Neural crest cell (in vitro differentiated cells): ENCODE measurements at regions not wholly inside any gene's neighbourhood (a gene's known extent, or its start where the extent isn't known, plus 50 kb on each side); places are given as distances from the start of the nearest gene placed in this dataset.
"Not testable (repeated sequence)": the region's sequence is repeated elsewhere in the genome, so short reads cannot be mapped to it uniquely, and the experiment has no call there.

Source experiments
- DNase-seq: peaks from one replicate; pipeline ENCODE4 v3.0.0; 2021; ENCODE audit warnings: low read depth, mixed read lengths, low spot score
- H3K27ac Mint-ChIP-seq: one replicate; pipeline ENCODE4 v1.8.0; 2021; ENCODE audit warnings: mild to moderate bottlenecking, mixed read lengths; ENCODE audit not compliant: unreplicated experiment
- H3K27me3 Mint-ChIP-seq: 2 replicates; pipeline ENCODE4 v1.8.0; 2021; ENCODE audit warnings: low read depth, mild to moderate bottlenecking, mixed read lengths
- H3K36me3 Mint-ChIP-seq: 2 replicates; pipeline ENCODE4 v1.8.0; 2021; ENCODE audit warnings: low read depth, mild to moderate bottlenecking, mixed read lengths
- H3K4me1 Mint-ChIP-seq: 2 replicates; pipeline ENCODE4 v1.8.0; 2021; ENCODE audit warnings: mixed read lengths
- H3K4me3 Mint-ChIP-seq: one replicate; pipeline ENCODE4 v1.8.0; 2021; ENCODE audit warnings: mild to moderate bottlenecking, mixed read lengths
- H3K9me3 Mint-ChIP-seq: 2 replicates; pipeline ENCODE4 v1.8.0; 2021; ENCODE audit warnings: mixed read lengths
- TF ChIP-seq, protein P1 (sequence below): fragments of 200-600 bp; sonication (generic); conservative IDR thresholded peaks from 2 replicates; pipeline ENCODE4 v1.5.0; 2021; ENCODE audit warnings: antibody characterized with exemption, mild to moderate bottlenecking

DNA sequence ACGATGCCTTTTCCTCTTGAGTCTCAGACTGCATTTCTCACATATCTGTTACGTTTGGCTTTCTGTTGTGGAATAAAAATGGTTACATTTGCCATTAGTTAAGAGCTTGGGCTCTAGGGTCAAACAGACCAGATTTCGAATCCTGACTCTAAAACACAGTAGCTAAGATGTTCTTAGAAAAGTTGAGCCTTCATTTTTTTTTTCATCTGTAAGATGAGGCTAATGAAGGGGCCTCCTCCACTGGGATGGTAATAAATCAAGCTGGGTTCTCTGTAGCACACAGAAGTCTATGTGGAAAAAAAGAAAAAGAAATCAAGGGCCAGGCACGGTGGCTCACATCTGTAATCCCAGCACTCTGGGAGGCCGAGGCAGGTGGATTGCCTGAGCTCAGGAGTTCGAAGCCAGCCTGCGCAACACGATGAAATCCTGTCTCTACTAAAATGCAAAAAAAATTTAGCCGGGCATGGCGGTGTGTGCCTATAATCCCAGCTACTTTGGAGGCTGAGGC, 49.9 kb upstream of the CAPRIN1 start:
- H3K9me3 Mint-ChIP-seq, result no peaks in the 10 kb centered on the region
- H3K4me3 Mint-ChIP-seq, result no peak overlapping the region
- H3K27ac Mint-ChIP-seq, result no peak overlapping the region

DNA sequence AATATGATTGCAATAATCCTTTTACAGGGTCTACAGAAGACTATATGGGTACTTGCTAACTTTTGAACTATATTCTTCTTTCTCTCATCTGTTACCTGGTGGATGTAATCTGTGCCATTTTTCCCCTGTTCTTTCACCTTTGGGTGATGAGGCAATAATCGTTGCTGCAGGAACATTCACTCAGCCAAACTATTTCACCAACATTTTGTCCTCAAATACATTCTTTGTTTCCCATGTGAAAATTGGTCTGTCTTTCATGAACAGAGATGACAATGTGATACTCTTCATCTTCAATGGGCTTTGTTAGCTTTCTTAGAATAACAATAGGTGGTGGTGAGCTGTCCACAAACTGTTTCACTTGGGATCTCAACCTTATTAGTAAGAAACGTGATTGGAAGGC, 52.1 kb upstream of the CAPRIN1 start:
- no peak for DNase-seq
- Mint-ChIP-seq H3K36me3 (no peaks in the 10 kb centered on the region), H3K27ac (no peak overlapping the region), H3K9me3 (no peaks in the 10 kb centered on the region), H3K27me3 (peaks cover 23% of the 10 kb centered on the region), H3K4me1 (peaks cover 18% of the 10 kb centered on the region), H3K4me3 (no peak overlapping the region)
- TF ChIP-seq, protein P1, sequence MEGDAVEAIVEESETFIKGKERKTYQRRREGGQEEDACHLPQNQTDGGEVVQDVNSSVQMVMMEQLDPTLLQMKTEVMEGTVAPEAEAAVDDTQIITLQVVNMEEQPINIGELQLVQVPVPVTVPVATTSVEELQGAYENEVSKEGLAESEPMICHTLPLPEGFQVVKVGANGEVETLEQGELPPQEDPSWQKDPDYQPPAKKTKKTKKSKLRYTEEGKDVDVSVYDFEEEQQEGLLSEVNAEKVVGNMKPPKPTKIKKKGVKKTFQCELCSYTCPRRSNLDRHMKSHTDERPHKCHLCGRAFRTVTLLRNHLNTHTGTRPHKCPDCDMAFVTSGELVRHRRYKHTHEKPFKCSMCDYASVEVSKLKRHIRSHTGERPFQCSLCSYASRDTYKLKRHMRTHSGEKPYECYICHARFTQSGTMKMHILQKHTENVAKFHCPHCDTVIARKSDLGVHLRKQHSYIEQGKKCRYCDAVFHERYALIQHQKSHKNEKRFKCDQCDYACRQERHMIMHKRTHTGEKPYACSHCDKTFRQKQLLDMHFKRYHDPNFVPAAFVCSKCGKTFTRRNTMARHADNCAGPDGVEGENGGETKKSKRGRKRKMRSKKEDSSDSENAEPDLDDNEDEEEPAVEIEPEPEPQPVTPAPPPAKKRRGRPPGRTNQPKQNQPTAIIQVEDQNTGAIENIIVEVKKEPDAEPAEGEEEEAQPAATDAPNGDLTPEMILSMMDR, result no peak

More for the DNA sequence above, 49.9 kb upstream of the CAPRIN1 start:
- no peaks in the 10 kb centered on the region for H3K36me3 Mint-ChIP-seq
- peaks cover 27% of the 10 kb centered on the region for H3K27me3 Mint-ChIP-seq
- TF ChIP-seq, protein P1, result no peak
- H3K4me1 Mint-ChIP-seq, result peaks cover 18% of the 10 kb centered on the region
- no peak for DNase-seq

DNA sequence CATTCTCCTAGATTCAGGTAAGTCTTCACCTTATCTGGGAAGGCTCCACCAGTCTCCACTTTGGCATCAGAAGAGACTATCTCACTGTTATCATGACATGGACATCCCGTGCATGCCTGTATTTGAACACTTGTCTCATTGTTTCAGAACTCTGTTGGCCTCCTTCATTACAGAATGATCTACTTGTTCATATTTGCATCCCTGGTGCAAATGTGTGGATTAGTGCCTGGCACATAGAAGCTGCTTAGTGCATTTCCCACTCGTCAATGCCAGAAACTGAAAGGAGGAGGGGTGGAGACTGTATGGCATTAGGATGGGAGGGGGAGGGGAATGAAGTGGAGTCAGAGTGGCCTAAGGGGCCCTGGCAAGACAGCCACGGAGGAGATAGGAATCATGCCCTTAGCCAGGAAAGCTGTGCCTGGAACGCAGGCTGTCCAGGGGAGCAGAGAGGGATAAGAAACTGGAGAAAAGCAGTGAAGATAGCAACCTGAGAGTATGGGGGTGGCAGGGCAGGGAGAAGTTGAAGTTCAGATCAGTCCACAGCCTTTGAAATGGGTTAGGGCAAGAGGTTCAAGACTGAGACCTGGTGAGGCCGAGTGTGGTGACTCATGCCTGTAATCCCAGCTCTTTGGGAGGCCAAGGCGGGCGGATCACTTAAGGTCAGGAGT, 53.8 kb upstream of the CAPRIN1 start:
- Mint-ChIP-seq H3K4me3 (no peak overlapping the region), H3K36me3 (no peaks in the 10 kb centered on the region), H3K27me3 (peaks cover 22% of the 10 kb centered on the region), H3K9me3 (no peaks in the 10 kb centered on the region), H3K4me1 (peaks cover 18% of the 10 kb centered on the region), H3K27ac (no peak overlapping the region)
- TF ChIP-seq, protein P1, result no peak
- DNase-seq, result no peak

DNA sequence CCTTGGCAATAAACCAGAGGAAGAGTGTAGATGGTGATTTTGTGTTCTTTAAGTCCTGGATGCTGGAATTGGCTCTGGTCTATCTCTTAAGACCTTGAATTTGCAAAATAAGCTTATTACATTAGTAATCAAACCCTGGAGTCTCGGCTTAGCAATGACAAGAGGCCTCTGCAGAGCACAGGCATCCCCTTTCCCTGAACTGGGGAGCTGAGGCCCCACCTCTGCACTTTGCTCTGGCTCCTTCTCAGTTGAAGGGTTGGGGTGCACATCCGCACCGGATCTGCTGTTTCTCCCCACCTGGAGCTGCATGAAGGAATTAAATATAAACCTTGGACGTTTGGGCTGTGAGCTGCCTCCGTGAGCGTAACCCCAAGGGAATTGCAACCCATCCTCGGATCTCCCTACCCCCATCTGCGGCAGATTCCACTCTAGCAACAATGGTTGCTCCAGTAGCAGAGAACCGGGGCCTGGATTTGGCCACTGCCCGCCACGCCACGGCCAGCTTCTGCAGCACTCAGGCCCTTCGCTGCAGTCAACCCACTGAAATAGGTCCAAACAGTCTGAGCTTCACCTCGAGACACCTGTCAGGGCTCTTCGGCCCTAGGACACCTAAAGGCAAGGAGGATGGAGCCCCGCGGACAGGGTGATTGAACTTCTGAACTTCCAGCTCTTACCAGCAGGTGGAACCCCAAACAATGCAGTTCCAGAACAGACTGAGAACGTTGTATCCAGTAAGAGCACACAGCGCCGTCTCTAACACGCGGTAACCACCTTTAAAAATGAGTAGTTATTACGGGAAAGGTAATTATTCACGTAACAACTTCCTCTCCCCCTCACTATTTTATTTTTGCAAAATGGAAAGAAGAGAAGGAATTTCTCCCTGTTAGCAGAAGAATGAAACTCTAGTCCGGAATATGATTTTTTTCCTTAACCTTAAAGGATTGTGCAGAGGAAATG, 54.8 kb upstream of the CAPRIN1 start:
- Mint-ChIP-seq H3K9me3 (no peaks in the 10 kb centered on the region), H3K27ac (no peak overlapping the region), H3K36me3 (no peaks in the 10 kb centered on the region), H3K27me3 (peaks cover 18% of the 10 kb centered on the region), H3K4me3 (peak overlapping the region; percentile 26), H3K4me1 (peaks cover 18% of the 10 kb centered on the region)
- TF ChIP-seq, protein P1, result peak; percentile 84
- DNase-seq, result peak; percentile 73

DNA sequence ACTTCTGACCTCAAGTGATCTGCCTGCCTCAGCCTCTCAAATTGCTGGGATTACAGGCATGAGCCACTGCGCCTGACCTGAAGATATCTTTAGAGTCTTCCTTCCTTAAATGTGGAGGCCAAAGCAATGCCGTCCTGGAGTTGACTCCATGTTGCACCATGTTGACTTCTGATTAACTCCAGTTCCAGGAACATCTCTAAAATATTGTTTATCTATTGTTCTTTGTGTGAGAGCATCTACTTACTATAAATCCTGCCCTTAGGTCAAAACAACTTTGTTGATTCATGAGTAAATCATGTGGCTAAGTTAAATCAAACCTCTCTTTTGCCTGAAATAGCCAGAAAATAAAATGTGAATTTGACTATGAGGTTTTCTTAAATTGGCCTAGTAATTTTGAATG, 56.6 kb upstream of the CAPRIN1 start:
- DNase-seq, result no peak
- peaks cover 18% of the 10 kb centered on the region for H3K4me1 Mint-ChIP-seq
- H3K4me3 Mint-ChIP-seq, result no peak overlapping the region
- H3K27me3 Mint-ChIP-seq, result peaks cover 15% of the 10 kb centered on the region
- H3K36me3 Mint-ChIP-seq, result no peaks in the 10 kb centered on the region
- no peak overlapping the region for H3K27ac Mint-ChIP-seq
- no peaks in the 10 kb centered on the region for H3K9me3 Mint-ChIP-seq
- TF ChIP-seq, protein P1, result no peak

DNA sequence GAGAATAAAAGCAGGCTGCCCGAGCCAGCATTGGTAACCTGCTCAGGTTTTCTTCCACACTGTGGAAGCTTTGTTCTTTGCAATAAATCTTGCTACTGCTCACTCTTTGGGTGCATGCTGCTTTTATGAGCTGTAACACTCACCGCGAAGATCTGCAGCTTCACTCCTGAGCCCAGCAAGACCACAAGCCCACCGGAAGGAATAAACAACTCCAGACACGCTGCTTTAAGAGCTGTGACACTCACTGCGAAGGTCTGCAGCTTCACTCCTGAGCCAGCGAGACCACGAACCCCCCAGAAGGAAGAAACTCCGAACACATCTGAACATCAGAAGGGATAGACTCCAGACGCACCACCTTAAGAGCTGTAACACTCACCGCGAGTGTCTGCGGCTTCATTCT, 60.4 kb upstream of the CAPRIN1 start:
- H3K4me1 Mint-ChIP-seq, H3K4me3 Mint-ChIP-seq, DNase-seq, H3K36me3 Mint-ChIP-seq, H3K9me3 Mint-ChIP-seq, H3K27me3 Mint-ChIP-seq: not testable (repeated sequence)
- peak overlapping the region; percentile 17 for H3K27ac Mint-ChIP-seq

DNA sequence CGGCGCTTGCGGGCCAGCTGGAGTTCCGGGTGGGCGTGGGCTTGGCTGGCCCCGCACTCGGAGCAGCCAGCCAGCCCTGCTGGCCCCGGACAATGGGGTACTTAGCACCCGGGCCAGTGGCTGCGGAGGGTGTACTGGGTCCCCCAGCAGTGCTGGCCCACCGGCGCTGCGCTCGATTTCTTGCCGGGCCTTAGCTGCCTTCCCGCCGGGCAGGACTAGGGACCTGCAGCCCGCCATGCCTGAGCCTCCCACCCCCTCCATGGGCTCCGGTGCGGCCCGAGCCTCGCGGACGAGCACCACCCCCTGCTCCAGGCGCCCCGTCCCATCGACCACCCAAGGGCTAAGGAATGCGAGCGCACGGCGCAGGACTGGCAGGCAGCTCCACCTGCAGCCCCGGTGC, 61.4 kb upstream of the CAPRIN1 start:
- not testable (repeated sequence) for H3K27ac Mint-ChIP-seq, DNase-seq, H3K36me3 Mint-ChIP-seq, H3K4me3 Mint-ChIP-seq, H3K9me3 Mint-ChIP-seq, H3K4me1 Mint-ChIP-seq, H3K27me3 Mint-ChIP-seq
